NCI-H2107 treated with DMSO at 0.1 percent for 48 hours (cell line): ENCODE measurements at regions not wholly inside any gene's neighbourhood (a gene's known extent, or its start where the extent isn't known, plus 50 kb on each side); places are given as distances from the start of the nearest gene placed in this dataset.

Experiments
- DNase-seq: peaks from one replicate; lab custom pipeline; 2025; ENCODE audit not compliant: unreplicated experiment; lab: John Stamatoyannopoulos, UW

DNA sequence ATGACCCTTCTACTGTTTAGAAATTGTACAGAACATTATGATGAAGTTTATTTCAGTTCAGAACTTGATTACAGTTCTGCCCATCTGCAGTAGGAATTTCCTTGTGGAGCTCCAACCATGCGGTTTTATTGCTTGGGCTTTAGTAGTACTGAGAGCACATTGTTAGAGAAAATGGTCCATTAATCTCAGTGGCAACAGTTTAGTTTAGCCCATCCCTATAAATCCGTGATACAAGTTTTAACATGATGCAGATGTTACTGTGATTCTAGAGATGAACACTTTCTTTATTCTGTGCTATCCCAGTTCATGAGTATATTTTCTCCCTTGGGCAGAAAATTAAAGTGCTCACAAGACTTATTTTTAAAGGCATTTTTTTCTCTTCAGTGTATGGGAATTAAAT, 84.8 kb upstream of the FZD8 start:
- DNase-seq, result no peak

GRCh38 chr10:35723992-35724391, 81.9 kb upstream of the FZD8 start:
- no peak for DNase-seq

- DNase-seq, result no peak
Observed at GRCh38 chr10:35723059-35723458, 81.0 kb upstream of the FZD8 start.

DNA sequence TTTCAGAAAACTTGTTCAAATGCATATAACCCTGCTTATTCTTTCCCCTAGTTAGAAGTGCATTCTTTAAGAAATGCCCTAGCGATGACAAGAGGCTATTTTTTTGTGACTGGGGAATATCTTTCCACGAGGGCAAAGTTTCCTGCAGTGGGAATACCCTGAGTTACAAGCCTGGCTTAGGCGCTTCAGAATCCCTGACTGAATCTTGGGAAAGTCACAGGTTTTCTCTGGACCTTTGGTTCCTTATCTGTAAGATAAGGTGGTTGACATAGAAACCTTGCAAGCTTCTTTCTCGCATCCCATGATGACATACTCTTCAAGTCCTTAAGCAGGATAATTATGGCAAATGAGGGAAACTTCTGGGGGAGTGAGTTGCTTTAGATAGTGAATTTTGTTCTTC, 80.5 kb upstream of the FZD8 start:
- no peak for DNase-seq

DNA sequence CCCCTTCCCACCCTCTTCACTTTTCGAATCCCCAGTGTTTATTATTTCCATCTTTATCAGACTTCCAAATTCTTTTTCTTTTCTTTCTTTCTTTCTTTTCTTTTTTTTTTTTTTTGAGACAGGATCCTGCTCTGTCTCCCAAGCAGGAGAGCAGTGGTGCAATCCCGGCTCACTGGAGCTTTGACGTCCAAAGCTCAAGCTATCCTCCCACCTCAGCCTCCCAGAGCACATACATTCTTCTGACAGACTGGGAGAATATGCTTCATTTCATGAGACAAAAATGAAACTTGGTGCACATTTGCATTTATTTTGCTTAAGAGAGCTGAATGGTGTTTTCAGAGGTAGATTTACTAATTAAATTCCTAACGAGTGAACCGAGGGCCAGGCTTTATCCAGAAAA, 80.1 kb upstream of the FZD8 start:
- DNase-seq, result no peak

DNA sequence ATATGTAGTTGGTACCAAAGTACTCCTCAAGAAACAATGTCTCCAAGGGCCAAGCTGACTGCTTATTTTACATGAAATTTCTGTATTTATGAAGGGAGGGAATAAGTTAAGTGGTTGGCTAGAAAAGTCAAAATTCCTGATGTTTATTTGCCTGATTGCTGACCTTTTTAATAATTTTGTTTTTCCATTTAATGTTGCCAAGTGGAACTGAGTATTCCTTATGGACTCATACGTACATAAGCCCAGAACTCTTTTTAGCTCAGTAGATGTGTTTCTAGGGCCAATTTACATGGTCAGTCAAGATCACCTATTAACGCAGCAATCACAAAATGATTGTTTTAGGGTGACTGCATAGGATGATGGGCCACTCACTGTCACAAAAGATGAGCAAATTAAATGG, 78.3 kb upstream of the FZD8 start:
- no peak for DNase-seq

GRCh38 chr10:35716776-35717175, 74.7 kb upstream of the FZD8 start:
- DNase-seq, result no peak

DNA sequence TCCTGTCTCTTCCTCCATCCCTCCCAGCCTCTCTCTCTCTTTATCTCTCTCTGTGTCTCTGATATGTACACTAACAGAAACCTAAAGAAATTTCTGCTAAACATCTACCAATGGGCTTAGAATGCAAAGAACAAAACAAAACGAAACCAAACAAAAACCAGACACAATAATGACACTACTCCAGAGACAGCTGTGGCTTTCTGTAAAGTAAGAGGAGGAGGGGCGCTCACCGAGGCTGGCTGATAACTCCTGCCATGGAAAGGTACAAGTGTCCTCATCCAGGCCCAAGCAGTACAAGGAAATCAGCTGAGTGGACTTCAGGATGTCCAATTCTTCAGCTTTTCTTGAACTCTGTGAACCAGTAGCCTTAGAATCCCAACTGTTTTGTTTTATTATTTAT, 70.4 kb upstream of the FZD8 start:
- DNase-seq, result peak; percentile 19

DNA sequence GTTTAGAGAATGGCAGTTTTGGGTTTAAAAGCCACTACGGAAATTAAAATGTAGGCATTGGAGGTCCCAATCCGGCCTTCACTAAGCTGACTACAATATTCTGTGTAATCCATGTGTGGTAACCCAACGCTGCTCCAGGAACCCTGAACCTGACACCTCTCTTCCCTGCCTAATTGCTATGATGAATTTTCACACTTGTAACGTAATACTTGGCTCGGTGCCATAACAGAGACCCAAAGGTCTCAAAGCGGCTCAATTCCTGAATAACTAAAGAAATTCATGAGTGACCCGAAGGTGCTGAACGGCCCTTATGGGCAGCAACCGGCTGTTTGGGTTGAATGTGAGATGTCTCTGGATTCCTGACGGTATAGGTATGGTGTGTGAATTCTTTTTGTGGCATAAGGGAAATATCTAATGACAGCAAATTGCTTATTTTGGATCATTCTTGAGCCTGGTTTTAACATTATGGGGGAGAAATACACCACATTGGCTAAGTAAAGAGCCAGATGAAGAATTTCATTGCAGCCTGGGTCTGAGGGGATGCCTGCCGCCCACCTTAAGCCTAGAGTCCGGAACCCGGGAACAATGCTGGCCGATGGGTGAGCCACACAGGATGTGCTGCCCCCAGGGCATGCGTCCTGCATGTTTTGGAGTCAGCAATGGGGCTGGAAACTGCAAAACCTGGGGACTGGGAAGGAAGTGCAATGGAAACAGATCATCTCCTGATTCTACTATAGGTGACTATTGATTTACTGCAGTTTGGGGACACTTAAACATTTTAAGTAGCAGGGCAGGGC, 69.7 kb upstream of the FZD8 start:
- peak; percentile 66 for DNase-seq

GRCh38 chr10:35707642-35708425, 65.7 kb upstream of the FZD8 start:
- DNase-seq, result no peak

GRCh38 chr10:35706959-35707358, 64.9 kb upstream of the FZD8 start:
- no peak for DNase-seq

GRCh38 chr10:35705671-35706070, 63.6 kb upstream of the FZD8 start:
- no peak for DNase-seq

GRCh38 chr10:35705051-35705450, 63.0 kb upstream of the FZD8 start:
- DNase-seq, result no peak

DNA sequence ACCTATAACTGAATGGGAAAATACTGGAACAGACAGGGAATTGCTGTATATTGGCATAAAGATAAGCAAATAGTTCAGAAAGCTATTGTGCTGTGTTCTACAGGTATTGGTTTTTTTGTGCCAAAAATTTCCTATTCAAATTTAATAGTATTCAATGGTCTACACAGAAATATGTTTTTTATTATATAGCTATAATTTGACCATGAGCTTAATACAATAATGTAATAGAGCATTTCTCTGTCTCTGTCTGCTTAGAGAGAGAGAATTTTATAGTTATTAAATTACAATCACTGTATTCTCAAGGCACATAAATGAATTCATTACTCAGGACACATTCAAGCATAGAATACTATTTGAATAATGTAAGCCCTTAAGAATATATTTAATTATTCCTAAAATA, 62.3 kb upstream of the FZD8 start:
- DNase-seq, result no peak

- DNase-seq, result no peak
Observed at GRCh38 chr10:35700487-35700882, 58.4 kb upstream of the FZD8 start.

- DNase-seq, result no peak
Observed at GRCh38 chr10:35699848-35700486, 57.9 kb upstream of the FZD8 start.

GRCh38 chr10:35696392-35697287, 54.5 kb upstream of the FZD8 start:
- DNase-seq, result no peak

GRCh38 chr10:35693800-35694199, 51.7 kb upstream of the FZD8 start:
- DNase-seq, result no peak
